HG02571 (cell line): ENCODE measurements at regions not wholly inside any gene's neighbourhood (a gene's known extent, or its start where the extent isn't known, plus 50 kb on each side); places are given as distances from the start of the nearest gene placed in this dataset.
"Not testable (repeated sequence)": the region's sequence is repeated elsewhere in the genome, so short reads cannot be mapped to it uniquely, and the experiment has no call there.

ENCODE experiments used
- ATAC-seq: cut with Tn5 transposase; IDR thresholded peaks from one replicate; pipeline ENCODE4 v1.9.1; 2021; ENCODE audit warnings: mild to moderate bottlenecking, moderate library complexity; ENCODE audit not compliant: unreplicated experiment

GRCh38 chr14:44453433-44454171 is 53.5 kb downstream of the FSCB start:
- no peak for ATAC-seq

GRCh38 chr14:44450232-44450631 is 56.9 kb downstream of the FSCB start:
- ATAC-seq: not testable (repeated sequence)

GRCh38 chr14:44449680-44450079 is 57.4 kb downstream of the FSCB start:
- ATAC-seq: no peak

GRCh38 chr14:44448951-44449358 is 58.1 kb downstream of the FSCB start:
- ATAC-seq: no peak

GRCh38 chr14:44446965-44447364 is 60.1 kb downstream of the FSCB start:
- no peak for ATAC-seq

- ATAC-seq: no peak
Observed at GRCh38 chr14:44444454-44444853, 62.6 kb downstream of the FSCB start.

- no peak for ATAC-seq
Observed at GRCh38 chr14:44438936-44439335, 68.1 kb downstream of the FSCB start.

- no peak for ATAC-seq
Observed at GRCh38 chr14:44438221-44438620, 68.9 kb downstream of the FSCB start.

- no peak for ATAC-seq
Observed at GRCh38 chr14:44436458-44436857, 70.6 kb downstream of the FSCB start.

- no peak for ATAC-seq
Observed at GRCh38 chr14:44428231-44428945, 78.7 kb downstream of the FSCB start.

- no peak for ATAC-seq
Observed at GRCh38 chr14:44422699-44423098, 84.4 kb downstream of the FSCB start.

- ATAC-seq: no peak
Observed at GRCh38 chr14:44420226-44420625, 86.9 kb downstream of the FSCB start.

GRCh38 chr14:44418856-44419255 is 88.2 kb downstream of the FSCB start:
- ATAC-seq: no peak

- ATAC-seq: no peak
Observed at GRCh38 chr14:44417809-44418208, 89.3 kb downstream of the FSCB start.

- ATAC-seq: no peak
Observed at GRCh38 chr14:44414646-44415045, 92.4 kb downstream of the FSCB start.

- ATAC-seq: no peak
Observed at GRCh38 chr14:44412858-44413569, 94.1 kb downstream of the FSCB start.

- ATAC-seq: no peak
Observed at GRCh38 chr14:44405011-44405486, 102.0 kb downstream of the FSCB start.

GRCh38 chr14:44404599-44404998 is 102.5 kb downstream of the FSCB start:
- no peak for ATAC-seq

- no peak for ATAC-seq
Observed at GRCh38 chr14:44404036-44404435, 103.0 kb downstream of the FSCB start.

GRCh38 chr14:44403193-44403592 is 103.9 kb downstream of the FSCB start:
- no peak for ATAC-seq

- ATAC-seq: no peak
Observed at GRCh38 chr14:44396226-44396625, 110.9 kb downstream of the FSCB start.

- no peak for ATAC-seq
Observed at GRCh38 chr14:44392984-44393383, 114.1 kb downstream of the FSCB start.
